Renal cortical epithelial cell (primary cell): ENCODE measurements at regions not wholly inside any gene's neighbourhood (a gene's known extent, or its start where the extent isn't known, plus 50 kb on each side); places are given as distances from the start of the nearest gene placed in this dataset.
A peak's percentile ranks its signal among the peaks of the same experiment; 100 is the strongest.

Experiments used
- DNase-seq: peaks from one replicate; pipeline ENCODE4 v3.0.0-alpha.2; 2011; ENCODE audit warnings: low read depth

DNA sequence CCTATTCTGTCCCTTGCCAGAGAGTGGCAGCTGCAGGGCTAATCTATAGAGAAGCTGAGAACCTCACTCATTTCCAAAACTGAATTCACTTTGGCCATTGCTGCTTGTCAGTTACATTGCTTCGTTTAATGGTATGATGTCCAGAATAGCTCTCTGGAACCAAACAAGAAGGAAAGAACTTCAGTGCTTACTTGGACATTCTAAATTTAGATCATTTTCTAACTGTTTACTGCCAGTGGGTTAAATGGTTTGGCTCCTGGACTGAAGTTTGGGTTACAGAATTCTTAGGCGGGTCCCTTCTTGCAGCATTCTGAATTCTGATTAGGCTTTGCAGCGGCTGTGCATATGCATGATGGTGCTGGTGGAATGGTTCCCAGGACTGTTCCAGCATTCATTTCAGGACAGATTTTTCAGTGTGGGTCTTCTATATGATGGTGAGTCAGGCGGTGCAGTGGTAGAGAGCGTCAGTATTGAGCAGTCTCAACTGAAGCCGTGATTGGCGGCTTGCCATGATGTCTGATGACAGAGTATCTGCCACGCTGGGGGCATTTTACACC is 148.7 kb downstream of the DYRK2 start:
- DNase-seq: no peak

GRCh38 chr12:67797753-67798152 is 149.2 kb downstream of the DYRK2 start:
- DNase-seq: no peak

DNA sequence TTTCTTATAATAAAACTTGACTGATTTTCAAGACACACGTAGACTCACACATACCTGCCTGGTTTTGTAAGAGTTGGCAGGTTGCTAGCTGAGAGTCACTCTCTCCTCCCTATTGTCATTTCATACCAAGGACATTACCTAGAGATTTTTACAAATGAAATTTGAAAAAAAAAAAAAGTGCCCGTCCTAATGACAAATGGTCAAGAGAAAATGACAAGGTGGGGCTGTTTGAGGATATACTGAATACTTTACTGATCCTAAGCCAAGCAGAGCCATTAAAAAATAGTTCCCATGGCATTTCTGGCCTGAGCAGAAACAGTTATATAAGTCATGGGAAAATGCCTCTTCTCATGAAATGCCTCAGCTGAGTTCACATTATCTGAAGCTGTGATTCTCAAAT is 150.2 kb downstream of the DYRK2 start:
- DNase-seq: peak; percentile 19

- DNase-seq: no peak
Observed at GRCh38 chr12:67802731-67803130, 154.2 kb downstream of the DYRK2 start.

DNA sequence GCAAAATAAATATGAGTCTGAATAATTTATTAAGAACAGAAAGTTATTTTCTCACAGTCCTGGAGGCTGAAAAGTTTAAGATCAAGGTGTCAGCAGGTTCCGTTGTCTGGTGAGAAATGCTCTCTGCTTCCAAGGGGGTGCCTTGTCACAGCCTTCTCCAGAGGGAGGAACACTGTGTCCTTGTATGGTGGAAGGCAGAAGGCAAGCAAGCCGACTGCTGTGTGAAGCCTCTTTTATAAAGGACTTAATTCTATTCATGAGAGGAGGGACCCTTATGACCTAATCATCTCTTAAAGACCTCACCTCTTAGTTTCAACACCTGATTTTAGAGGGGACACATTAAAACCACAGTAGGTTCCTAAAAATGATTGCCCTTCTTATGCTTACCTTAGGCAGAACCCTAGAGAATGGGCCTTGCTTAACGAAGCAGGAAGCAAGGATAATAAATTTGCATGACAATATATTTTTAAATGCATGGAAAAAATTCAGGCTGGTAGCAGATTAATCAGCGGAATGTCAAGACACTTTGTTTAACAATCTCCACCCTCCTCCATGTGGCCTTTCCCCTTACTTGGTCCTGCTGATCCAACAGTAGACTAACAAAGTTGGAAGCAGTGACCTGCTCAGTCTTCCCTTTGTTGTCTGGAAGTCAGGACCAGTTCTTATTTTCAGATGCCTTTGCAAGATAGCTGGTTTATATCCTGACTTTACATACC is 154.9 kb downstream of the DYRK2 start:
- no peak for DNase-seq

DNA sequence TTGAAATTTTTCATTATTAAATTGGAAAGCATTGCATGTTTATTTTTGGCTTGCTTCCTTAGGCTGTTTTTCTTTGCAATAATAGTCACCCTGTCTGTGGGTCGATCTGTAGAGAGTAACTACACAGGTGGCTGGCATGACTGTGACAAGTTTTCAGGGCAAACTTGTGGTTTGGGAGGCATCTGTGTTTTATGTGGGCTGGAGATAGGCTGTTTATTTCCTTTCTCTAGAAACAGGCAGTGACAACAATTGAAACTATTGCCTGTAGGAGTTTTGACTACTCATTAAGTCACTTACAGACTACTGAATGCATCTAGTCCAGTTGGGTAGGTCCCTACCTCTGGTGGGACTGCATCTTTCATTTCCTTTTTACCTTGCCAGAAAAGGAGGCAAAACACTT is 155.6 kb downstream of the DYRK2 start:
- no peak for DNase-seq

- no peak for DNase-seq
Observed at GRCh38 chr12:67807814-67808213, 159.3 kb downstream of the DYRK2 start.

- DNase-seq: no peak
Observed at GRCh38 chr12:67810166-67810565, 161.6 kb downstream of the DYRK2 start.

- DNase-seq: peak; percentile 78
Observed at GRCh38 chr12:67811437-67812361, 163.2 kb downstream of the DYRK2 start.

- no peak for DNase-seq
Observed at GRCh38 chr12:67813456-67813904, 164.9 kb downstream of the DYRK2 start.

- peak; percentile 10 for DNase-seq
Observed at GRCh38 chr12:67816269-67816668, 167.7 kb downstream of the DYRK2 start.

DNA sequence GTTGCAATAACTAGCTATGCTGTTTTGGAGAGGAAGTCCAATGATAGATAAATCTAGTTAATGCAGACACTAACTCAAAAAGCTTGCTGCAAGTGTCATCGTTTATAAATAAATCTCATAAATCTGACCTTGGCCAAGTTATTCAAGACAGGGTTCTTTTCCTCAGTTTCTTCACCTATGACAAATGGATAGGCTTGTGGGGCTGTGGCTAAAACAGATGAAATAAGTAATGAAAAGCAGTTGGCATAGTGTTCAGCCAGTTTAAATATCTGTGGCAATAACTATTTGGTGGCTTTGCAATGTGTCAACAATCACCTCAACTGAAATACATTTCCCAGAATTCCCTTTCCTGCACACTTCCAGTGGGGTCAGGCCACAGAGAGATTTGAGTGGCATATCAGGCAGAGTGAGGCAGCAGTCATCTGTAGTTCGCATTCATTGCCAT is 169.9 kb downstream of the DYRK2 start:
- no peak for DNase-seq

DNA sequence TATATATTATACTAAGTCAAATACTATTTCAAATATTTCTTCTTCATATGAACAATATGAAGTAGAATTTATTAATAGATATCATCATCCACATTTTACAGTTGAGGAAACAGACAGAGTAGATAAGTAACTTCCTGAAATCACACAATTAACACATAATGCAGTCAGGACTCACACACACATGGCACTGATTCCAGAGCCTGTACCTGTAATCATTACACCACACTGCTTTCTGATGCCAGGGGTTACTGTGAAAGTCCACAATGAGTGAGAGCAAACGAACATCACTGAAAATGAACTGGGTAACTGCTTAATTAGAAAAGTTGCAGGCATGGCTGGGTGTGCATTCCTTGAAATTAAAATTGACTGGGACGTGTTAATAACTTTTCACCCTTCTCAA is 169.3 kb upstream of the IFNG-AS1 start:
- DNase-seq: peak; percentile 10

- no peak for DNase-seq
Observed at GRCh38 chr12:67820694-67821093, 168.6 kb upstream of the IFNG-AS1 start.

DNA sequence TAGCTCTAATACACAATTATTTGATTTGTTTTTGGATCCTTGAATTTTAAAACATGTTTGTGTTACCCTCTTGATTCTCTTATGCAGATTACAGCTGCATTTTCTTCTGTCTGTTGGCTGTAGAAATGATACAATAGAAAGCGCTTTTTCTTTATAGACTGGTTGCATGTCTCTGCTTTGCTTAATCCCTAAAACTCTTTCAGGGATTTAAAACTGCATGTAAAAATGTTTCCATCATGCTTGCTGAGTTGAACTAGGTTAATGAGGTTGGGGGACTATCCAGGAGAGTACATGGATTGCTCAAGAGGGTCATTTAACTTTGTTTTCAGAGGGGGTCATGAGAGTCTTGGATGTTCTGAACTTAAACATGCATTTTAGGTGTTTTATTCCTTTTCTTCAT is 166.4 kb upstream of the IFNG-AS1 start:
- DNase-seq: no peak

- no peak for DNase-seq
Observed at GRCh38 chr12:67826148-67826547, 163.1 kb upstream of the IFNG-AS1 start.

DNA sequence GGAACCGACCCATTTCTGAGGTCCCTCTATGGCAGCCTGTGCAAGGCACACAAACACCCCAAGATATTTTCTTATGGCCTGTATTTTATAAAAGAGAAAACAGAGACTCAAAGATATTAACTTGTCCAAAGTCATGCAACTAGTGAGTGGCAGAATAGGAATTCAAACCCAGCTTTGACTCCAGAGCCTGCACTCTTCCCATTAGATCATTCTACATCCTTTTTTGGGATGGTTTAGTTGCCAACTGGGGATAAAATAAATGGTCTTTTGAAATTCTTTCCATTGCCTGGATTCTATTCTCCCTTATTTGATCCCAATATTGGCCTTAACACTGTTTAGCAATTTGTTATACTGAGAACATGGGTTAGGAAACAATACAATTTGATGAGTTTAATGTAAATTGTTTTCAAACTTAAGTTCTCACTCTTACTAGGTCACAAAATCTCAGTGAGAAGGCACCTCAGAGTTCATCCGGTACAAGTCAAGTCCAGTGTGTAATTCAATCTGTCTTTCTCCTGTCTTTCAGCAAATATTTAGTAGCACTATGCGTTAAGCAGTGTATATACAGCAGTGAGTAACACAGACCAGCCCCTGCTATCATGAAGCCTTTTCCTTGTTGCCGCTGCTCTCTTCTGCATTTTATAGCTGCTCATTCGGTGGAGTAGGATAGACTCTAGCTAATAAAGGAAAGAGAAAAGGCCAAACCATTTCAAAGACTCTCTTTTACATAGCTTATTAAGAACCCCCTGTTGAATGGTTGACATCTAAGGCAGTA is 162.1 kb upstream of the IFNG-AS1 start:
- peak; percentile 22 for DNase-seq

DNA sequence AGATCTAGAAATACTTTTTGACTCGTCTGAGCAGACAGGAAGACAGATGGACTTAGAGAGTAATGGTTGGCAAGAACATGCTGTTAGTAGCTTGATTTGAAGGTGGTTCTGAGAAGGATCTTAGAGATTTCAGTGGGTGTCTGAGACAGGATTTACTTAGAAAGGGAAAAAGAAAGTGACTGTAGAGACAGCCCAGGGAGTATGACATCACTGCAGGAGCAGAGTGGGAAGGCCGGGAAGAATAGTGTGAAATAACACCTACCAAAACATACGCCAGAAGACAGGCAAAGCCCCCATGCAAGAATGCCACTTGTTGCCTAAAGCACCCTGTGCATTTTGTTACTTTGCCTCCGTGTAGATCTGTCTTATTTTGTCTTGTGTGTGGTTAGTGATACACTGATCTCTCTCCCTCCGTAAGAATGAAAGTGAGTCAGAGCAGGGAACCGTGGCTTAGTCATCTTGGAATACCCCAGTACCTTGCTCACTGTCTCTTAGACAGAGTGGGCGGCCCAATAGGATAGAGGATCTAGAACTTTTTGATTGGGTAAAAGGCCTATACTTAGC is 161.3 kb upstream of the IFNG-AS1 start:
- DNase-seq: peak; percentile 98

- DNase-seq: no peak
Observed at GRCh38 chr12:67829896-67830295, 159.4 kb upstream of the IFNG-AS1 start.

DNA sequence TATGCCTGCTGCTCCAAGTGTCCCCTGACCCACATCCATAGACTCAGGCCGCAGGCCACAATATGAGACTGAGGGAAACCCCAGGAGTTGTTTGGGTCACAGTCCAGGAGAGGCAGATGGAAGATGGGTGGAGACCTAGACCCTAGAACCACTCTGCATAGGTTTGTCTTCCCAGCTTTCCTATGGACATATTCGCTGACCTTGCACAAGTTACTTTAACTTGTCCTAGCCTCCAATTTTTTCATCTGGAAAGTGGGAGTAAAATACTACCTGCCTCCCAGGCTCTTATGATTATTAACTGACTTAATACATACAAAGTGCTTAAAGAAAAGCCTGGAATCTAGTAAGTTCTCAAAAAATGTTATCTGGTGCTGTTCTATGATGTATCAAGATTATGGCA is 157.1 kb upstream of the IFNG-AS1 start:
- DNase-seq: no peak

GRCh38 chr12:67833602-67834001 is 155.6 kb upstream of the IFNG-AS1 start:
- no peak for DNase-seq

GRCh38 chr12:67837876-67838275 is 151.4 kb upstream of the IFNG-AS1 start:
- DNase-seq: no peak
